Activated CD8-positive, alpha-beta memory T cell treated with anti-CD3 and anti-CD28 coated beads, Interleukin-2, amount 10 ng/mL, durations not matched to agents 7 days and 5 days (primary cell): ENCODE measurements at regions not wholly inside any gene's neighbourhood (a gene's known extent, or its start where the extent isn't known, plus 50 kb on each side); places are given as distances from the start of the nearest gene placed in this dataset.

ENCODE experiments used
- ATAC-seq: fragments of 150-1000 bp; cut with Tn5 transposase; one replicate; pipeline ENCODE4 v1.10.0; 2021; ENCODE audit warnings: moderate library complexity
- CTCF ChIA-PET: fragments of 350-600 bp; sonication (Branson Sonifier 250); formaldehyde crosslinking; loops from one replicate; lab custom pipeline; 2021; ENCODE audit warnings: antibody characterized with exemption; lab: Charles Lee
- DNase-seq: peaks from one replicate; pipeline ENCODE4 v3.0.0-alpha.2; 2020
- H3K27ac Mint-ChIP-seq: one replicate; pipeline ENCODE4 v1.8.0; 2021; ENCODE audit warnings: mild to moderate bottlenecking, mixed read lengths
- H3K27me3 Mint-ChIP-seq: one replicate; pipeline ENCODE4 v1.8.0; 2021; ENCODE audit warnings: mixed read lengths
- H3K36me3 Mint-ChIP-seq: one replicate; pipeline ENCODE4 v1.8.0; 2021; ENCODE audit warnings: mild to moderate bottlenecking, mixed read lengths
- H3K4me1 Mint-ChIP-seq: one replicate; pipeline ENCODE4 v1.8.0; 2021; ENCODE audit warnings: mixed read lengths
- H3K4me3 Mint-ChIP-seq: one replicate; pipeline ENCODE4 v1.8.0; 2021; ENCODE audit warnings: mild to moderate bottlenecking, moderate library complexity, mixed read lengths
- H3K9me3 Mint-ChIP-seq: one replicate; pipeline ENCODE4 v1.8.0; 2022; ENCODE audit warnings: low read depth, mixed read lengths

GRCh38 chr4:60737858-60738257, 462.3 kb upstream of the ADGRL3 start:
- Mint-ChIP-seq H3K4me3 (no peak overlapping the region), H3K9me3 (peaks cover 14% of the 10 kb centered on the region), H3K27me3 (no peaks in the 10 kb centered on the region), H3K27ac (no peak overlapping the region), H3K4me1 (no peaks in the 10 kb centered on the region), H3K36me3 (no peaks in the 10 kb centered on the region)
- DNase-seq (no peak), ATAC-seq (no peak)
- CTCF ChIA-PET, result no interaction called here

- DNase-seq, result no peak
- no peaks in the 10 kb centered on the region for H3K36me3 Mint-ChIP-seq
- H3K27me3 Mint-ChIP-seq, result no peaks in the 10 kb centered on the region
- CTCF ChIA-PET, result no interaction called here
- H3K4me3 Mint-ChIP-seq, result no peak overlapping the region
- ATAC-seq, result no peak
- H3K4me1 Mint-ChIP-seq, result no peaks in the 10 kb centered on the region
- H3K27ac Mint-ChIP-seq, result no peak overlapping the region
- peaks cover 7% of the 10 kb centered on the region for H3K9me3 Mint-ChIP-seq
Measured at GRCh38 chr4:60743654-60744053, 456.5 kb upstream of the ADGRL3 start.

GRCh38 chr4:60744767-60745166, 455.4 kb upstream of the ADGRL3 start:
- no peak for DNase-seq
- no peak for ATAC-seq
- CTCF ChIA-PET, result no interaction called here
- Mint-ChIP-seq H3K9me3 (peaks cover 6% of the 10 kb centered on the region), H3K4me1 (no peaks in the 10 kb centered on the region), H3K36me3 (no peaks in the 10 kb centered on the region), H3K27me3 (no peaks in the 10 kb centered on the region), H3K4me3 (no peak overlapping the region), H3K27ac (no peak overlapping the region)

- Mint-ChIP-seq H3K9me3 (peaks cover 6% of the 10 kb centered on the region), H3K27ac (no peak overlapping the region), H3K36me3 (no peaks in the 10 kb centered on the region), H3K4me1 (no peaks in the 10 kb centered on the region), H3K4me3 (no peak overlapping the region), H3K27me3 (no peaks in the 10 kb centered on the region)
- ATAC-seq, result no peak
- no peak for DNase-seq
- CTCF ChIA-PET, result no interaction called here
Measured at GRCh38 chr4:60745800-60746571, 454.1 kb upstream of the ADGRL3 start.

- Mint-ChIP-seq H3K36me3 (no peaks in the 10 kb centered on the region), H3K27ac (no peak overlapping the region), H3K9me3 (peaks cover 9% of the 10 kb centered on the region), H3K27me3 (no peaks in the 10 kb centered on the region), H3K4me3 (no peak overlapping the region), H3K4me1 (no peaks in the 10 kb centered on the region)
- no peak for DNase-seq
- no peak for ATAC-seq
- CTCF ChIA-PET, result no interaction called here
Measured at GRCh38 chr4:60750962-60751361, 449.2 kb upstream of the ADGRL3 start.

GRCh38 chr4:60757986-60758680, 442.0 kb upstream of the ADGRL3 start:
- peaks cover 13% of the 10 kb centered on the region for H3K9me3 Mint-ChIP-seq
- CTCF ChIA-PET, result no interaction called here

GRCh38 chr4:60759518-60760245, 440.4 kb upstream of the ADGRL3 start:
- CTCF ChIA-PET, result no interaction called here
- no peak for DNase-seq
- Mint-ChIP-seq H3K36me3 (no peaks in the 10 kb centered on the region), H3K4me1 (no peaks in the 10 kb centered on the region), H3K4me3 (no peak overlapping the region), H3K27me3 (no peaks in the 10 kb centered on the region), H3K9me3 (peaks cover 6% of the 10 kb centered on the region), H3K27ac (no peak overlapping the region)
- ATAC-seq, result no peak

More at GRCh38 chr4:60757986-60758680, 442.0 kb upstream of the ADGRL3 start:
- Mint-ChIP-seq H3K4me1 (no peaks in the 10 kb centered on the region), H3K4me3 (no peak overlapping the region), H3K27ac (no peak overlapping the region), H3K36me3 (no peaks in the 10 kb centered on the region), H3K27me3 (no peaks in the 10 kb centered on the region)
- DNase-seq (no peak), ATAC-seq (no peak)

GRCh38 chr4:60780874-60781273, 419.3 kb upstream of the ADGRL3 start:
- no peak for ATAC-seq
- no peak overlapping the region for H3K27ac Mint-ChIP-seq
- H3K36me3 Mint-ChIP-seq, result no peaks in the 10 kb centered on the region
- H3K4me3 Mint-ChIP-seq, result no peak overlapping the region
- DNase-seq, result no peak
- no peaks in the 10 kb centered on the region for H3K4me1 Mint-ChIP-seq
- no peaks in the 10 kb centered on the region for H3K27me3 Mint-ChIP-seq
- H3K9me3 Mint-ChIP-seq, result peaks cover 5% of the 10 kb centered on the region
- CTCF ChIA-PET, result no interaction called here

GRCh38 chr4:60790608-60791007, 409.5 kb upstream of the ADGRL3 start:
- CTCF ChIA-PET, result no interaction called here
- ATAC-seq (no peak), DNase-seq (no peak)
- Mint-ChIP-seq H3K4me3 (no peak overlapping the region), H3K9me3 (no peaks in the 10 kb centered on the region), H3K27me3 (no peaks in the 10 kb centered on the region), H3K36me3 (no peaks in the 10 kb centered on the region), H3K27ac (no peak overlapping the region), H3K4me1 (no peaks in the 10 kb centered on the region)

GRCh38 chr4:60794372-60794771, 405.8 kb upstream of the ADGRL3 start:
- Mint-ChIP-seq H3K36me3 (no peaks in the 10 kb centered on the region), H3K27ac (no peak overlapping the region), H3K4me1 (no peaks in the 10 kb centered on the region), H3K4me3 (no peak overlapping the region), H3K9me3 (peaks cover 5% of the 10 kb centered on the region), H3K27me3 (no peaks in the 10 kb centered on the region)
- ATAC-seq, result no peak
- CTCF ChIA-PET, result no interaction called here
- DNase-seq, result no peak

GRCh38 chr4:60799214-60799613, 400.9 kb upstream of the ADGRL3 start:
- no peak for ATAC-seq
- no peaks in the 10 kb centered on the region for H3K27me3 Mint-ChIP-seq
- CTCF ChIA-PET, result no interaction called here

GRCh38 chr4:60800701-60801100, 399.4 kb upstream of the ADGRL3 start:
- CTCF ChIA-PET, result no interaction called here
- DNase-seq (no peak), ATAC-seq (no peak)
- H3K4me1 Mint-ChIP-seq, result no peaks in the 10 kb centered on the region
- peaks cover 10% of the 10 kb centered on the region for H3K9me3 Mint-ChIP-seq
- no peak overlapping the region for H3K4me3 Mint-ChIP-seq
- H3K27ac Mint-ChIP-seq, result no peak overlapping the region
- H3K27me3 Mint-ChIP-seq, result no peaks in the 10 kb centered on the region
- no peaks in the 10 kb centered on the region for H3K36me3 Mint-ChIP-seq

More at GRCh38 chr4:60799214-60799613, 400.9 kb upstream of the ADGRL3 start:
- H3K4me1 Mint-ChIP-seq, result no peaks in the 10 kb centered on the region
- H3K4me3 Mint-ChIP-seq, result no peak overlapping the region
- no peaks in the 10 kb centered on the region for H3K36me3 Mint-ChIP-seq
- H3K27ac Mint-ChIP-seq, result no peak overlapping the region
- no peak for DNase-seq
- peaks cover 10% of the 10 kb centered on the region for H3K9me3 Mint-ChIP-seq

- DNase-seq (no peak), ATAC-seq (no peak)
- Mint-ChIP-seq H3K27me3 (no peaks in the 10 kb centered on the region), H3K4me3 (no peak overlapping the region), H3K4me1 (no peaks in the 10 kb centered on the region), H3K9me3 (peaks cover 11% of the 10 kb centered on the region), H3K36me3 (no peaks in the 10 kb centered on the region), H3K27ac (no peak overlapping the region)
- CTCF ChIA-PET, result no interaction called here
Measured at GRCh38 chr4:60805500-60806313, 394.4 kb upstream of the ADGRL3 start.
